G401.6 (cell line): ENCODE measurements at regions not wholly inside any gene's neighbourhood (a gene's known extent, or its start where the extent isn't known, plus 50 kb on each side); places are given as distances from the start of the nearest gene placed in this dataset.

Experiments
- FAIRE-seq: peaks from 2 replicates; lab custom pipeline; 2012; peaks lifted over from hg19 to GRCh38; lab: Jason Lieb, UNC

DNA sequence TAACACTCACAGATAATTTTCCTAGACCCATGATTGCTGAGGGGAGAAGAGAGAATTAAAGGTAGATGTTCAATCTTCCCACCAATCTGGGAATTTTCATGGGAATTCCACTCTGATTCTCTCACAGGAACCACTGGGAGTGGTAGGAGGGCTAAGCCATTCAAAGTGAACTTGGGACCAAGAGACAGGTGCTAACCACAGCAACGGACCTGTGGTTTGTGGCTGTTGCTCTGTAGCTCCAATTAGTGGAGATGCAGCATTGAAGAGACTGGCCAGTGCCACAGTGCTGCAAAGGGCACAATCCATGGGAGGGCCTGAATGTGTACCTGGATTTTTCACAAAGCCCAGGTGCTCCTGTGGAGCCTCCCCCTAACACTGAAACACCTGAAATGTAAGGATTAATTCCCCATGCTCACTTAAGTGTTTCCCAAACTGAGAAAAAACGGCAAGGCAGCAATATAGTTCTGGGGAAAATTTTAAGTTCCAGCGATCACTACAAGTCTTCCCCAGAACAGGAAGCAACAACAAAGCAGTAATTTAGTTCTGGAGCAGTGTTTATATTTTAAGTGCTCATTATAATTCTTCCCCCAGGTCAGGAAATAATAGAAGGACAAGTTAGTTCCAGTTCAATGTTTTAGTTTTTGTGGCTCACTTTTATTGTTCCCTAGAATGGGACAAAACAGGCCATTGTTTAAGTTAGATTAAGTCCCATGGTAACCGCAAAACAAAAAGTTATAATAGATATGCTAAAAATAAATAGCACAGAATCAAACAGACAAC is 1045.8 kb downstream of the CNTNAP5 start:
- FAIRE-seq, result no peak

- FAIRE-seq, result no peak
These were observed 1048.4 kb downstream of the CNTNAP5 start for GRCh38 chr2:125073440-125073839.

GRCh38 chr2:125085904-125086303 is 1060.8 kb downstream of the CNTNAP5 start:
- FAIRE-seq, result no peak

GRCh38 chr2:125086313-125087184 is 1061.5 kb downstream of the CNTNAP5 start:
- FAIRE-seq, result no peak

- FAIRE-seq, result no peak
These were observed 1067.4 kb downstream of the CNTNAP5 start for GRCh38 chr2:125092276-125093009.

DNA sequence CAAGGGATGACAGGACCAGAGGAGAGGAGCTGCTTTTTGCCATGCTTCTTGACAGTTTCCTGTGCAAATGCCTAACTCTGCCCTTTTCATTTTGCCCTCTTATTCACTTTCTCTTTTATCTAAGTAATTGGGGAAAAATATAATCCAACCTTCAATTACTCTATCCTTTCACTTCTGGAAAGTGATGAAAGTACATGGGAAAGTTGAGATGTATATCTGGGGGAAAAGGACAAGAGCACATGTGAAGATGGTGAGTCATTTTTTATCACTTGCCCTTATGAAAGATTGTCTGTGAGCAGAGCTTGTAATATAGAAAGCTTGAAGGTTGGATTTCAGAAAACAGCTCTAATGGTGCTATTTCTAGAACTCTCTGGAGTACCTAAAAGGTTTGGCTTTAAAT is 1070.7 kb downstream of the CNTNAP5 start:
- FAIRE-seq, result no peak

GRCh38 chr2:125106710-125107109 is 1081.6 kb downstream of the CNTNAP5 start:
- FAIRE-seq, result no peak

DNA sequence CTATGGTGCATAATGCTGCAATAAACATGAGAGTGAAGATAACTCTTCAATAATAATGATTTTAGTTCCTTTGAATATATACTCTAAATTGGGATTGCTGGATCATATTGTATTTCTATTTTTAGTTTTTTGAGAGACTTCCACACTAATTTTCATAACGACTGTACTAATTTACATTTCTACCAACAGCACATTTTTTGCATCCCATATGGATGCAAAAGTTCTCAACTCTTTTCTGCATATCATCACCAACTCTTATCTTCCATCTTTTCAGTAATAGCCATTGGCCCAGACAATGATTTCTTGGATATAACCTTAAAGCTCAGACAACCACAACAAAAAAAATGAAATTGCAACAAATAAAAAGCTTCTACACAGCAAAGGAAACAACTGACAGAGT is 1082.4 kb downstream of the CNTNAP5 start:
- no peak for FAIRE-seq

DNA sequence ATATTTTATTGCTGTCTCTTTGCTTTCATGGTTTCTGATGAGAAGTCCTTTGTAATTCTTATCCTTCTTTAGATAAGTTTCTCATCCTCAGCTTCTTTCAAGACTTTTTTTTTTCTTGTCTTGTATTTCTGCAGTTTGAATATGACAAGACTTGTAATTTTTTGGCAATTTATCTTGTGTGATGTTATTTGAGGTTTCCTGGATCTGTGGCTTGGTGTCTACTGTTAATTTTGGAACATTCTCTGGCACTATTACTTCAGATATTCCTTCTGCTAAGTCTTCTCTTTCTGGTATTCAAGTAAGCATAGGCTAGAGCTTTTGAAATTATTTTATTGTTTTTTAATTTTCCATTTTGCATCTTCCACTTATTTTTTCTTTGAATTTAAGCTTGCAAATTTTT is 1083.2 kb downstream of the CNTNAP5 start:
- FAIRE-seq, result no peak

GRCh38 chr2:125125902-125126301 is 1100.8 kb downstream of the CNTNAP5 start:
- no peak for FAIRE-seq

DNA sequence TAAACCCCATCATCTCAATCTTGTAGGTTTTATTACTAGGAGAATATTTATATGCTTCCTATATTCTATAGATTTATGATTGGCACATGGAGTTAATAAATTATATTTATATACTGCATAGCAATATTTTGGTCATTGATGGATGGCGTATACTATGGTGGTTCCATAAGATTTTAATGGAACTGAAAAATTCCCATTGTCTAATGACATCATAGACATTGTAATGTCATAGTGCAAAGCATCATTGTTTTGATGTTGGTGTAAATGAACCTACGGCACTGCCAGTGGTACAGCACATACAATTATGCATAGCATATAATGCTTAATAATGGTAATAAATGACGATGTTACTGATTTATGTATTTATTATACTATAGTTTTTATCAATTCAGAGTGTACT is 1135.9 kb downstream of the CNTNAP5 start:
- no peak for FAIRE-seq

DNA sequence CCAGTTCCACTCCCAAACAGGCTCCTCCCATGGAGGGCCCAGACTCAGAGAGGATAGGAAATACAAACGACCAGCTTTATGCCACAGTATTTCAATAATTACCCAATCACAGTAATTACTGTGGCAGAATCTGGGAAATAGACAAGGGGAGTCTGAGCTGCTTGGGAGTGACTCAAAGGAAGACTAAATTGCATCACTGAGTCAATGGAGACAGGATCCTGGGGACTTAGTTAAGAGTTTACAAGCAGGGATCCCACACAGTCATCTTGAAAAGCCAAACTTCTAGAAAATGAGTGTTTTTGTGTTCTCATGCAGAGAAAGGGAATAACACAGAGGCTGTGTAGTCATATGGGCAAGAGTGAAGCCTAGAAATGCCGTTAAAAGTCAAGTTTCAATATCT is 1142.1 kb downstream of the CNTNAP5 start:
- FAIRE-seq, result no peak

- no peak for FAIRE-seq
These were observed 1142.7 kb downstream of the CNTNAP5 start for GRCh38 chr2:125167820-125168219.

GRCh38 chr2:125168442-125168841 is 1143.4 kb downstream of the CNTNAP5 start:
- FAIRE-seq, result no peak

- FAIRE-seq, result no peak
These were observed 1144.1 kb downstream of the CNTNAP5 start for GRCh38 chr2:125169022-125169763.

- FAIRE-seq, result no peak
These were observed 1144.7 kb downstream of the CNTNAP5 start for GRCh38 chr2:125169764-125170146.

DNA sequence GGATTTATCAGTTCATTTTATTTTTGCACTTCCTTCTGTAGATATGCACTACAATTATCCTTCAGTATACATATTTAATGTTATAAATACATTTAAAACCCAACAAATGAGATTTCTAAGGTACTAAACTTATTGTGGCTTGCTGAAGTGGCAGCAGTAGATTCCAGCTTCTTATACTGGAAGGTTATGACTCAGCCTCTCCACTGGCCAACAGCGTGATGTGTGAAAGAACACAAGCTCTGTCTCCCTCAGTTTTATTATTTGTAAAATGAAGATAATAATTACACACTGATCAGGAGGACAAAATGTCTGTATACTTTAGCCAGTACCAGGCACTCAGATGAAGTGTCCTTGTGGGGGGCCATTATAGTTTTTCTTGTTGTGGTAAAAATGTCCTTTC is 1147.1 kb downstream of the CNTNAP5 start:
- no peak for FAIRE-seq

GRCh38 chr2:125175415-125175814 is 1150.3 kb downstream of the CNTNAP5 start:
- FAIRE-seq, result no peak

DNA sequence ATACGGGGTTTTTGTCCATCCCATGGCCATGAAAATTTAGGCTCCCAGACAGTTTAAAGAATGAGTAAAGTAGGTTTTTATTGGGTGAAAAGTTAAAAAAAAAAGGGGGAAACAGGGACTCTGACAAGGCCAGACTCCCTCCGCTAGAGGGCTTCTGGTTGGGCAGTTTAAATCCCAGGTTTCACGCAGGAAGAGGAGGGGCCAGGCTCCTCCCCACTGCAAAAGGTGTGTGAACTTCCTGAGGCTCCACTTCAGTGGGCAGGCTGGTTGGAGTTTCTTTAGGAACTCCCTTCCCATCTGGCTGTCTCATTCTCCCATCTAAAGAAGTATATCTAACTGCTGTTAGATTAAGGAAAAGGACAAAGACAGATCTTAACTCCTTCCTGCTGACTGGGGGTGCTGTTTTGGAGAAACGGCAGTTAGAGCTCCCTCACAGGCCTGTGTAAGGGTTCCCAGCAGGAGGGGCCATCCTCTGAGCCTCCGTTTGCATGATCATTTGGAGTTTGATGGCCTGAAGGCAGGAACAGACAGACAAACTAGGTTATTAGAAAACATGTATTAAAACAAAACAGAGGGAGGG is 1160.7 kb downstream of the CNTNAP5 start:
- no peak for FAIRE-seq

DNA sequence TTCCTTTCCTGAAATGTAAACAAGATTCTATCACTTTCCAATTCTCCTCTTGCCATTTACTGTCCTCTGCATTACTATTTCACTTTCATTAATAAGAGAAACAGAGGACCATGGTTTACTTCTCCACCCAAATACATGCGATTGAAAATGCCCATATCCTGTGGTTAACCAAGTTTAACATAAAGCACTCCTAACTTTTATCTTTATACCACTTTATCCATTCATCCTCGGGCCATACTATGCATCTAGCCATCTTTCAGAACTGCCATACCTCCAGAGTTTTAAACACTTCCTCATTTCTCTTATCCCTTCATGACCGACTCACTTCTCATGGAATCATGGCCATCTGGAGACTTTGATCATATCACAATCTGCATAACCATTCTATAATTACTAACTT is 1182.3 kb downstream of the CNTNAP5 start:
- FAIRE-seq, result no peak

DNA sequence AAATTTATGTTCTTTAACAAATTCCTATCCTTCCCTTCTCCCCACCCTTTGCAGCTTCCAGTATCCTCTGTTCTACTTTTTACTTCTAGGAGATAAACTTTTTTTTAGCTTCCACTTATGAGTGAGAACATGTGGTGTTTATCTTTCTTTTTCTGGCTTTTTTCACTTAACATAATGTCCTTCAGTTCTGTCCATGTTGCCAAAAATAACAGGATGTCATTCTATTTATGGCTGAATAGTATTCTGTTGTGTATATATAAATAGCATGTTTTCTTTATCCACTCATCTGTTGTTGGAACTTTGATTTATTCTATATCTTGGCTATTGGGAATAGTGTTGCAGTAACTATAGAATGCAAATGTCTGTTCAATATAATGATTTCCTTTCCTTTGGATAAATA is 1191.2 kb downstream of the CNTNAP5 start:
- FAIRE-seq, result no peak

DNA sequence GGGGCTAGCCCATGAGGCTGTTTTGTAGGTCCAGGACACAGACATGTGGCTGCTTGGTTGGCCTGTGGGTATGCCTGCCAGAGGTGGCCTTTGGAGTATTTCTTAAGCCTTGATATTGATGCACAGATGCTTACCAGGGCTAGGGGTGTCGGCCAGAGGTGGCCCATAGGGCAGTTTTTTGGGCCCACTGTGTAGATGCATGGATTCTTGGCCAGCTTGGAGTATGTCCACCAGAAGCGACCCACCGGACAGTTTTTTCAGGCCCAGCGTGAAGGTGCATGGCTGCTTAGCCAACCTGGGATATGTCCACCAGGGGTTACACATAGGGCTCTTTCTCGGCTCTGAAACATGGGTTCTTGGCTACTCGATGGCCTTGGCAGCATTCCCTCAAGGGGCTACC is 1199.1 kb downstream of the CNTNAP5 start:
- FAIRE-seq, result no peak
